B cell (primary cell): ENCODE measurements at regions not wholly inside any gene's neighbourhood (a gene's known extent, or its start where the extent isn't known, plus 50 kb on each side); places are given as distances from the start of the nearest gene placed in this dataset.

Source experiments
- CTCF ChIP-seq: fragments of 200-600 bp; IDR thresholded peaks from one replicate; pipeline ENCODE4 v1.8.0; 2022; ENCODE audit warnings: antibody characterized with exemption, mild to moderate bottlenecking
- EZH2 ChIP-seq: IDR thresholded peaks from 2 replicates; pipeline ENCODE4 v1.6.1; 2012; ENCODE audit warnings: borderline replicate concordance, low read depth, mild to moderate bottlenecking, moderate library complexity, low read length; ENCODE audit not compliant: insufficient read depth, poor library complexity, severe bottlenecking

GRCh38 chr1:163777205-163777604, 455.5 kb downstream of the NUF2 start:
- TF ChIP-seq CTCF (no peak), EZH2 (no peak)
